Ishikawa (cell line): ENCODE measurements at regions not wholly inside any gene's neighbourhood (a gene's known extent, or its start where the extent isn't known, plus 50 kb on each side); places are given as distances from the start of the nearest gene placed in this dataset.

Experiments
- CEBPB ChIP-seq: IDR thresholded peaks from 2 replicates; pipeline ENCODE4 v1.6.1; 2012
- CREB1 ChIP-seq: IDR thresholded peaks from 2 replicates; pipeline ENCODE4 v1.6.1; 2012; ENCODE audit warnings: low read depth
- EGR1 ChIP-seq: IDR thresholded peaks from 2 replicates; pipeline ENCODE4 v1.6.1; 2012
- EP300 ChIP-seq: IDR thresholded peaks from 2 replicates; pipeline ENCODE4 v1.6.1; 2012; ENCODE audit warnings: borderline replicate concordance
- FOXM1 ChIP-seq: IDR thresholded peaks from 2 replicates; pipeline ENCODE4 v1.6.1; 2012; ENCODE audit warnings: low read depth, borderline replicate concordance
- NFIC ChIP-seq: IDR thresholded peaks from 2 replicates; pipeline ENCODE4 v1.6.1; 2012
- RAD21 ChIP-seq: IDR thresholded peaks from 2 replicates; pipeline ENCODE4 v1.6.1; 2012; ENCODE audit warnings: low read depth
- TAF1 ChIP-seq: IDR thresholded peaks from 2 replicates; pipeline ENCODE4 v1.6.1; 2012; ENCODE audit warnings: low read depth, mild to moderate bottlenecking
- TCF12 ChIP-seq: IDR thresholded peaks from 2 replicates; pipeline ENCODE4 v1.6.1; 2012; ENCODE audit warnings: low read depth
- TEAD4 ChIP-seq: IDR thresholded peaks from 2 replicates; pipeline ENCODE4 v1.6.1; 2012
- YY1 ChIP-seq: IDR thresholded peaks from 2 replicates; pipeline ENCODE4 v1.6.1; 2012; ENCODE audit warnings: low read depth
- ZBTB7A ChIP-seq: IDR thresholded peaks from 2 replicates; pipeline ENCODE4 v1.6.1; 2012; ENCODE audit warnings: low read depth
- TF ChIP-seq, protein P1 (sequence below): IDR thresholded peaks from 2 replicates; pipeline ENCODE4 v1.6.1; 2012
- TF ChIP-seq, protein P2 (sequence below): IDR thresholded peaks from 2 replicates; pipeline ENCODE4 v1.6.1; 2012; ENCODE audit warnings: low read depth, mild to moderate bottlenecking
- TF ChIP-seq, protein P3 (sequence below): IDR thresholded peaks from 2 replicates; pipeline ENCODE4 v1.6.1; 2012

DNA sequence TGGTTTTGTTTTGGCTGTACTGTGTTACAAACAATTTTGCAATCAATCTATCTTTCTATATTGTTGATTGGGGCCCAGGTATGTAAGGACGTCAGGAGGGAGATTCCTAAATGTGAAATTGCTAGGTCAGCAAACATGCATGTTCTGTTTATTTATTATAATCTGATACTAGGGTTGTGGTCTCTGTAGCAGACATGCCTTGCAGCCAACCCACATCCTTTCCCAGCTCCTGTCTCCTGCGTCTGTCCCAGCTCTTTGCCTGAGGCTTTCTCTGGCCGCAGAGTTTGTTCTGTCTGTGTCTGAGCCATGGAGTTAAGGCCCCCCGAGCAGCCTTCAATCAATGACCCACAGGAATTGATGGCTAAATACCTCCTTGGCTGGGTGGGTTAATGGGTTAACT, 124.0 kb upstream of the ZEB1 start:
- TF ChIP-seq, protein P1, sequence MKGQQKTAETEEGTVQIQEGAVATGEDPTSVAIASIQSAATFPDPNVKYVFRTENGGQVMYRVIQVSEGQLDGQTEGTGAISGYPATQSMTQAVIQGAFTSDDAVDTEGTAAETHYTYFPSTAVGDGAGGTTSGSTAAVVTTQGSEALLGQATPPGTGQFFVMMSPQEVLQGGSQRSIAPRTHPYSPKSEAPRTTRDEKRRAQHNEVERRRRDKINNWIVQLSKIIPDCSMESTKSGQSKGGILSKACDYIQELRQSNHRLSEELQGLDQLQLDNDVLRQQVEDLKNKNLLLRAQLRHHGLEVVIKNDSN, result no peak
- TF ChIP-seq EGR1 (no peak), RAD21 (no peak), YY1 (no peak), CREB1 (no peak), TAF1 (no peak), NFIC (no peak), TCF12 (no peak), FOXM1 (no peak), EP300 (no peak), ZBTB7A (no peak), TEAD4 (no peak), CEBPB (no peak)
- TF ChIP-seq, protein P2, sequence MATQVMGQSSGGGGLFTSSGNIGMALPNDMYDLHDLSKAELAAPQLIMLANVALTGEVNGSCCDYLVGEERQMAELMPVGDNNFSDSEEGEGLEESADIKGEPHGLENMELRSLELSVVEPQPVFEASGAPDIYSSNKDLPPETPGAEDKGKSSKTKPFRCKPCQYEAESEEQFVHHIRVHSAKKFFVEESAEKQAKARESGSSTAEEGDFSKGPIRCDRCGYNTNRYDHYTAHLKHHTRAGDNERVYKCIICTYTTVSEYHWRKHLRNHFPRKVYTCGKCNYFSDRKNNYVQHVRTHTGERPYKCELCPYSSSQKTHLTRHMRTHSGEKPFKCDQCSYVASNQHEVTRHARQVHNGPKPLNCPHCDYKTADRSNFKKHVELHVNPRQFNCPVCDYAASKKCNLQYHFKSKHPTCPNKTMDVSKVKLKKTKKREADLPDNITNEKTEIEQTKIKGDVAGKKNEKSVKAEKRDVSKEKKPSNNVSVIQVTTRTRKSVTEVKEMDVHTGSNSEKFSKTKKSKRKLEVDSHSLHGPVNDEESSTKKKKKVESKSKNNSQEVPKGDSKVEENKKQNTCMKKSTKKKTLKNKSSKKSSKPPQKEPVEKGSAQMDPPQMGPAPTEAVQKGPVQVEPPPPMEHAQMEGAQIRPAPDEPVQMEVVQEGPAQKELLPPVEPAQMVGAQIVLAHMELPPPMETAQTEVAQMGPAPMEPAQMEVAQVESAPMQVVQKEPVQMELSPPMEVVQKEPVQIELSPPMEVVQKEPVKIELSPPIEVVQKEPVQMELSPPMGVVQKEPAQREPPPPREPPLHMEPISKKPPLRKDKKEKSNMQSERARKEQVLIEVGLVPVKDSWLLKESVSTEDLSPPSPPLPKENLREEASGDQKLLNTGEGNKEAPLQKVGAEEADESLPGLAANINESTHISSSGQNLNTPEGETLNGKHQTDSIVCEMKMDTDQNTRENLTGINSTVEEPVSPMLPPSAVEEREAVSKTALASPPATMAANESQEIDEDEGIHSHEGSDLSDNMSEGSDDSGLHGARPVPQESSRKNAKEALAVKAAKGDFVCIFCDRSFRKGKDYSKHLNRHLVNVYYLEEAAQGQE, result no peak
- TF ChIP-seq, protein P3, sequence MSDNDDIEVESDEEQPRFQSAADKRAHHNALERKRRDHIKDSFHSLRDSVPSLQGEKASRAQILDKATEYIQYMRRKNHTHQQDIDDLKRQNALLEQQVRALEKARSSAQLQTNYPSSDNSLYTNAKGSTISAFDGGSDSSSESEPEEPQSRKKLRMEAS, result no peak

DNA sequence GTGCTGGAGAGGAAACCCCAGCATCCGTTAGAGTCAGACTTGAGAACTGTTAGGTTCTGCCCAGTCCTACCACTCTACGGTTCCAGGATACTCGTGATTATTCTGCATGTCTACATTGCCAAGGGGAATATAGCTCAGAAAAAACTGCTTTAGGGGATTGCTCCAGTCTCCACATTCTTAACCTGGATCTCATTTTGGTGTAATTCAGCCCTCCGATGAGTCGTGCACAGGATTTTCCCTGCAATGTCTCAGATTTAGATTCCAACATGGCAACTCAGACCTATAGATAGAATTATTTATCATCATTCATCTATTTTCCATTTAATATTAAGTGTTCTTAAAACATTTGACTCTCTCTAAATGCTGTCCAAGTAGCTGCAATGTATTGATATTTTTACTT, 121.1 kb upstream of the ZEB1 start:
- TF ChIP-seq TAF1 (no peak), CREB1 (no peak)

DNA sequence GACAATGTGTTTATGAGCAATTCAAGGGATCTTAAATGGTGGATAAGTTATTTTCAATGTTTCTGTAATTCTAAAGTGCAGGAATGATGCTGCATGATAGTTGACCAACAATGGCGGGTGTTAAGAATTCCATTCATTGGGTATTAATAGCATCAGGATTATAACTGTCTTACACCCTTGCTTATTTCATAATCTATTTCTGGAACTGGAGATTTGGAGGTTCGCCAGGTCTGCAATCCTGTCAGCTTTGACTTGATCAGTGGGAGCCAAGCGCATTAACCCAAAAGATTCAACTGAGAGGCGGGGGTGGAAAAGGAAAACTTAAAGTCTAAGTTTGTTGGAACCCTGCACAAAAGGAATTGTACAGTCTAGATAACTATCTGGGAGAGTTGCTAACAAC, 114.9 kb upstream of the ZEB1 start:
- TF ChIP-seq CREB1 (no peak), EP300 (no peak), CEBPB (no peak), EGR1 (no peak)
- TF ChIP-seq, protein P2, result no peak
- TF ChIP-seq, protein P3, result no peak

DNA sequence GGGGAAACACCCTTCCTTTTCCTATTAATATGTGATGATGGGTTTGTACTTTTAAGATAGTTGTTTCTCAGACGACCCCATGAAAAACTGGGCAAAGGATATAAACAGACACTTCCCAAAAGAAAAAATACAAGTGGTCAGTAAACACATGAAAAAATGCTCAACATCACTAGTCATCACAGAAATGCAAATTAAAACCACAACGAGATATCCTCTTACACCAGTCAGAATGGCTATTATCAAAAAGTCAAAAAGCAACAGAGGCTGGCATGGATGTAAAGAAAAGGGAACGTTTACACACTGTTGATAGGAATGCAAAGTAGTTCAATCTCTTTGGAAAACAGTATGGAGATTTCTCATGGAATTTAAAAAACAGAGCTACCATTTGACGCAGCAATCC, 111.4 kb upstream of the ZEB1 start:
- TF ChIP-seq, protein P2, result no peak
- TF ChIP-seq, protein P1, result no peak
- no peak for TF ChIP-seq YY1
- TF ChIP-seq CREB1, result no peak
- no peak for TF ChIP-seq FOXM1

DNA sequence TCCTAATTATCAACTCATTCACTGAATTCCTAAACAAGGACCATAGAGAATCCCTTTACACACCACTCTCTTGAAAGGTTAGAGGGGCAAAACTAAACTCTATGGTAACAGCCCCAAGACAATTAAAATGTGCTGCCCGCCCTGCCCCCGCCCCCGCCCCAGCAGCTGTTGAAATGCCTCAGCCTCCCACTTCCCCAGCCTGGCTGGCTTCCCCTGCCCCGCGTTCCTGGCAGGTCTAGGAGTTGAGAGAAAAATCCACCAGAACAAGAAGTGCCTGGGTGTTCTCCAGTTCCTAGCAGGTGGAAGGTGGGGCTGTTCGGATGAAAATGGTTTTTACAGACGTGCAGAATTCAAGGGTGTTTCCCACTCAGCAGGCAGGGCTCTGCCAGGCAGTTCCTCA, 109.5 kb upstream of the ZEB1 start:
- TF ChIP-seq YY1, result no peak
- TF ChIP-seq CEBPB, result no peak
- TF ChIP-seq, protein P2, result no peak
- no peak for TF ChIP-seq TCF12
- no peak for TF ChIP-seq NFIC
- no peak for TF ChIP-seq FOXM1
- TF ChIP-seq EGR1, result no peak
- TF ChIP-seq ZBTB7A, result no peak
- TF ChIP-seq TAF1, result no peak
- TF ChIP-seq, protein P1, result no peak
- TF ChIP-seq, protein P3, result no peak
- no peak for TF ChIP-seq TEAD4
- TF ChIP-seq RAD21, result no peak
- TF ChIP-seq EP300, result no peak
- no peak for TF ChIP-seq CREB1
